ENCODE measurements at regions not wholly inside any gene's neighbourhood (a gene's known extent, or its start where the extent isn't known, plus 50 kb on each side); places are given as distances from the start of the nearest gene placed in this dataset.

DNA sequence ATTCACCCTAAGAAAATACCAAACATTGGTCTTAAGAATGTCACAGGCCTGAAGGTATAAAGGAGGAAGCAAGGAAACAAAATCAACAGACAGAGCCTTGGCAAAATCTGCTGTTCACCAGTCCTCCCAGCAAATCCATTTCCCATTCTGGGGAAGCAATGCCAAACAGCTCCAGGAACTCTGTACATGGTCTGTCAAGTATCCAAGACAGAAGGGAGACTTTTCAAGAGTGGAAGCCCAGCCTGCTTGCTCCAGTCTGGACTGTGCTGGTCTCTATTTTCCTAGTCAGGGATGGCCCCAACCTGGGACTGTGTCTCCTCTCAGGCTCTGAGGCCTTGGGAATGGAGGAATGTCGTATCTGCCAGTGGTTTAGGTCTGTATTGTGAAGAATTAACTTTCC, 251.5 kb downstream of the DAD1 start:
- DNase-seq (ENCODE audit: low spot score) = no peak

DNA sequence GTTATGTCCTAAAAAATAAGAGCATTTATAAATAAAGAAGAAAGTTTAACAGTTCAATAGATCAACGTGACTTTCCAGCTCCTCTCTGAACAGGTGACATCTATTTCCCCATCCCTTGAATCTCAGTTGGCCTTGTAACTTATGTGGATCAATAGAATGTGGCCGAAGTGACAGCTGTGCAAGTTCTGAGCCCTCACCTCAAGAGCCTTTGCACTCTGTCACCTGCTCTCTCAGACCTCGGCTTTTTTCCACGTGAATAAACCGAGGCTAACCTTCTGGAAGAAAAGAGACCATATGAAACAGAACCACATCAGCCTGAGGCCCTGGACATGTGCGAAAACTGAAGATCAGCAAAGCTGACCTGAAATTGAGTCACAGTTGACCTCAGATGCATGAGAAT, 253.0 kb downstream of the DAD1 start:
- DNase-seq (ENCODE audit: low spot score) = no peak

DNA sequence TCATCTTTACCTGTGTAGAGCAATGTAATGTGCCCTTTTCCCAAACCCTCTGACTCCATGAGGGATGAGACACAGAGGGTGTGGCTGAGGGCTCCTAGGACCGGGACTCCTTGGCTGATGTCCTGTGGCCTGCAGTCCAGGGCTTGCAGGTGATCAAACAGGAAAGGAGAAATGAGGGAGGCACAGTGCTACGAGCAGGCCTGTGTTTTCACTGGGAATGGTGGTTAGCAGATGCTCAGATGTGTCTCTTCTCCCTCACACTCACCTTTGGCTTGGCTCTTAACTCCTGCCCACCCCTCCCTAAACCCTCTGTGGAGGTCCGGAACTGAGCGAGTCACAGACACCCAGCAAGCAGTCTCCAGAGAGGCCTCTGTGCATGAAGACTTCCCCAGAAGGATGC, 254.4 kb downstream of the DAD1 start:
- DNase-seq (ENCODE audit: low spot score) = no peak

DNA sequence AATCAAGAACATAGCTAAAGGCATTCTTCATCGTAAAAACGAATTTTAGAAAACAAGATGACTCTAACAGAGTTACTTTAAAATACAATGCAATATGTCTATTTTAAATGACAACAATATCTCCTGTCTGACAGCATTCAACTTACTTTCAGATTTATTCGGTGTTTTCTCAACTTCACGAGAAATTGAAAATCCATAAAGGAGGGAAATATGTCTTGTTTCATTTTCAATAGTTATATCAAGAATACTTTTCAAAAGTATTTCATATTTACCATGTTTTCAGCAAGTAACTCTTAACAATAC, 254.8 kb downstream of the DAD1 start:
- no peak for DNase-seq (ENCODE audit: low spot score)

DNA sequence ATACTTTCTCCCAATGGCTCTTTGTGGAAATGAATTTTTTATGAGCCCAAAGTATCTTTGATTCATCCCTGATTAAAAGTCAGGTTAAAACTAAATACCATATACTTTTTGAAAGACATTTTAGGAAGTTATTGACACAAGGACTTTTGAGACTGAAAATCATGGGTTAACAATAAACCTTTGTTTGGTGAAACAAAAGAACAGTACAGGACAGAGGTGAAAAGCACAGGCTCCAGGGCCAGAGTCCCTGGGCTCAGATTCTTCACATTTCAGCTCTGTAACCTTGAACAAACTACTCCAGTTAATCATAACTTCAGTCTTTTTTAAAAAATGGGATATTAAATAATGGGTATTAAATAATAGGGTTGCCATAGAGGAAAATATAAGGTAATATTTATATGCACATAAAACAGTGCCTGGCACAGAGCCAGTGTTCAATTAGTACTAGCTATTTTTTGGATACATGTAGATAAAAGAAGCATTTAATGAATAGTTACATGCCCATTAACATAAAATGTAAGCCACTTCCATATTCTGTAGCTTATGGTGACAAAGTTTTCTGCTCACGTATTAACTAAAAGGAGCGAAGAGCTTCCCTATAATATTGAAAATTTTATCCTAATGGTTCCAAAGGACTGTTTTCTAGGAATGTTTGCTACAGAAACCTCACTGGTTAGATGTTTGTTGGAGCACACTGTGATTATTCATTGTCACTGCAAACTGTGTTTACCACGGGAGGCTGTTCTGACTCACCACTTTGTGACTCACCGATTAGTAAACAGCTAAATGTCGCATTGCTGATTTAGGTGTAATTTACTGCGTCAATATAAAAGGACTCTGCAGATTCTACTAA, 255.4 kb downstream of the DAD1 start:
- DNase-seq (ENCODE audit: low spot score) = peak; percentile 32

DNA sequence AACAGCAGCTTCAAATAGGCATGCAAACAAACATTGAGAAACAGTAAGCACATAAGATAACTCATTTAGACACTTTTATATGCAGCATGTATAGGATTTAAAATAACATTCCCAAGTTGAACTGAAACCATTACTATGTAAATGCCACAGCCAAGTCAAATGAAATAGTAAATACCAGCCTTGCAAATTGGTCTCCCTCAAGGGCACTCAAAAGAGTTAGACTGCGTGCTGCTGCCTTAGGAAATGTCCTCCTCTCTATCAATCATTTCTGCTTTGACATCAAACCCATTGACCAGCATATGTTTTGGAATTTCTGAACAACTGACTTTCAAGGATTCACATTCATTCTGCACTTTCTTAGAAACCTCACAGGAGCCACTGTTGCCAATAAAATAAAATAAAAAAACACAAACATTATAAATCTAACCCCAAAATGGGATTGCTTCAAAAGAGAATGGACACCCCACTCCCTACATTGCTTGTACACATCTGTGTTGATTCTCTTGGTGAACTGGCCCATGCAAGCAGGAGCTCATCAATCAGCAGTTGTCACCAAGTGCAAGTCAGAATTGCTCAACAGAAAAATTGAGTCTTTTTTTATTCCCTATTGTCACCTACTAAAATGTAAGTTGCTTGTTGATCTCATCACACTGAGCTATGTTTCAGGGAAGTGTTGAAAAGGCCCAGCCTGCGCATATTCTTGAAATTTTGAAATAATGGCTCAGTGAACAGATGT, 256.2 kb downstream of the DAD1 start:
- no peak for DNase-seq (ENCODE audit: low spot score)

DNA sequence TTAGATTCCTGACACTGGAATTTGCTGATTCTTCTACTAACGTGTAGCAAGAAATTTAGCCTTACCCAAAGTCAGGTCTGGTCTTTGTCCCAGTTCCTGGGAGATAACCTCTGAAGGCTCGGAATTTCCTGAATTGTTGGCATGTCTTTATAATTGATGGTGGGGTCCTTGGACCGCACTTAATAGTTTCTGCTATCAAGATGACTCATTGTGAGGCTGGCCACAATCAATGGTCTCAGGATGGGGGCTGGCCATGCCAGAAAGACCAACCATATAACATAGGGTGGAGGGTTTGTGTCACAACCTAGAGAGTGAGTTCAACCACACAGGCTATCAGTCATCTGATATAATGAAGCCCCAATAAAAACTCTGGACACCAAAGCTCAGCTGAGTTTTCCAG, 259.7 kb downstream of the DAD1 start:
- DNase-seq (ENCODE audit: low spot score) = no peak

DNA sequence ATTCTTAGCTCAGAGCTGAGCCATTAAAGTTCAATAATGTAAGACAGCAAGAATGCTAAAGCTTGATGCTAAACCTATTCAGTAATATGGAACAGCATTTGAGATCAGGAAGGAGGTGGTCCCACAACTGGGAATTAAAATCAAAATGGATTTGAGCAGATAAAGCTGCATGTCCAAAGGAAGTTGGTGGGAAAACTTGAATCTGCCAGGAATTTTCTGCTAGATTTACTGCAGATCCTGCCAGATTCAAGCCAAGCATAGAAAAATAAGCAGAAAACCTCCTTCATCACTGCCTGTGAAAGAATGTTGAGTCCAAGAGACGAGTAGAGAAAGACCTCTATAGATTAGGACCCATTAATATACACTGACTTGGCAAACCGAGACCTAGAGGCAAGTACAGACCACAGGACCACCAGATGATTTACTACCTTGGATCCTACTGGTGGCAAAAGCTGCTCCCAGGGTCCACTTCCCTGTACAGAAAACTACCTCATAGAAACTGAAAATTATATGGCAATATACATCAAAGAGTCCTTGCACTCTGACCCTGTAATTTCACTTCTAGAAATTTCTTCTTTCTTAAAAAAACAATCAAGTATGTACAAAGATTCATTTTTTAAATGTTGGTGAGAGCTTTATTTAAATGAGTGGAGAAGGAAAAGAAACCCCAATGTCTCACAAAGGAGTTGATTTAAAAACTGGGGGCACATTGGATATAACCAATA, 263.2 kb downstream of the DAD1 start:
- no peak for DNase-seq (ENCODE audit: low spot score)

DNA sequence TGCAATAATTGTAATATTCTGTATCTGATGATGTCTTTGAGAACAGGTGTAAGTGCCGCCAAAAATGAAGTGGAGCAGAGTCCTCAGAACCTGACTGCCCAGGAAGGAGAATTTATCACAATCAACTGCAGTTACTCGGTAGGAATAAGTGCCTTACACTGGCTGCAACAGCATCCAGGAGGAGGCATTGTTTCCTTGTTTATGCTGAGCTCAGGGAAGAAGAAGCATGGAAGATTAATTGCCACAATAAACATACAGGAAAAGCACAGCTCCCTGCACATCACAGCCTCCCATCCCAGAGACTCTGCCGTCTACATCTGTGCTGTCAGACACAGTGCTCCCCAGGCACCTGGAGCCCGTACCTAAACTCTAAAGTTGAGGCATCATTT, 268.7 kb downstream of the DAD1 start:
- no peak for DNase-seq (ENCODE audit: low spot score)

DNA sequence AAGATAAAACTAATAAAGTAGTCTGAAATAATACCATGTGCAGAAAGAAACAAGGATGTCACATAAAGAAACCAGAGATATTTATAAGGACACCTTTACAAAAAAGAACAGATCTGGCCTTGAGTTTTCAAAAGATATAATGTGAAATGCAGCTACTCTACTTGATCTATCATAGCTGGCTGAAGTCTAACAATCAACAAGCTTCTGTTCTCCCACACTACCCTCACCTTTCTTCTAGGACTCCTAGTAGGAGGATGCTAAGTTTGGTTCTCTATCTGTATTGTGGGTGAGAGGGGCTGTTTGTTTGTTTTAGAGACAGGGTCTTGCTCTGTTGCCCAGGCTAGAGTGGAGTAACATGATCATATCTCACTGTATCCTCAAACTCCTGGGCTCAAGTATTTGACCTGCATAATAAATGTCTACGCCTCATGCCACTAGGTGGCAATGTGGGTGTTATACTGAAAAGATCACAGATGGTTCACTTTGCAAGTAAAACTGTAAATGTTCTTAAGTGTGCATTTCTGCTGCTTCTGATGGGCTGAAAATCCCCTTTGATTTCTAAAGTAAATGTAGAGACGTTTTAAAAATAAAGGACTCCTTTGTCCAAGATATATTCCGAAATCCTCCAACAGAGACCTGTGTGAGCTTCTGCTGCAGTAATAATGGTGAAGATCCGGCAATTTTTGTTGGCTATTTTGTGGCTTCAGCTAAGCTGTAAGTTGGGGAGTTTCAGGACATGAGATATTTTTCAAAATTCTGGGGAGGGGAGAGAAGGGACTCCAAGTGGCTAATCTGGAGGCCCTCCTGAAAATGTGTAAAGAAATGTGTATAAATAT, 269.3 kb downstream of the DAD1 start:
- DNase-seq (ENCODE audit: low spot score) = peak; percentile 42

DNA sequence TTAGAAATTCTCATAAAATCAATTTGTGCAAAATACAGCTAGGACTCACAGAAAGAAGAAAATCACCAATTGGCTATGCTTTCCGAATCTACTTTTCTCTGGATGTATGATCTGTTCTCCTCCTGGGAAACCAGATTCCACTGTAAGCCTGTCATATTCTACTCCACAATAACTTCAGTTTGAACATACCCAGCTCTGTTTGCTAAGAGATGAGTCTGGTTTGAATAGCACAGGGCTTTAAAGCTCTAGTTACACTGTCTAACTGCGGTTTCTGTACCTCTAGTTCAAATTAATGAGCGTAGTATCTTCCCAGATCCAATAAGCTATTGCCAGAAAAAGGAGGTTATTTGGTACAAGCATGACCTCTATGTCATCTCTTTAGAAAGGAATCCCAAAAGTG, 270.1 kb downstream of the DAD1 start:
- no peak for DNase-seq (ENCODE audit: low spot score)

DNA sequence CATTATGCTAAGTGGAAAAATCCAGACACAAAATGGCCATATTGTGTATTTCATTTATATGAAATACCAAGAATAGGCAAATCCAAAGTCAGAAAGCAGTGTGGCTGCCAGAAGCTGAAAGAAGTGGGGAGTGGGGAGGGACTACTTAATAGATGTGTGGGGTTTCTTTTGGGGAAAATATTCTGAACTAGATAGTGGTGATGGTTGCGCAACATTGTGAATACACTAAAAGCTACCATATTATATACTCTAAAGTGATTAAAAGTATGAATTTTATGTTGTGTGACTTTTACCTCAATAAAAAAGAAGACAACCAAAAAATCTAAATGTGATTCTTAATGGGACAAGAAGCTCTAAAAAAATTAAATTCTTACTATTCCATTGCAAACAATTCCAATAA, 272.6 kb downstream of the DAD1 start:
- no peak for DNase-seq (ENCODE audit: low spot score)

DNA sequence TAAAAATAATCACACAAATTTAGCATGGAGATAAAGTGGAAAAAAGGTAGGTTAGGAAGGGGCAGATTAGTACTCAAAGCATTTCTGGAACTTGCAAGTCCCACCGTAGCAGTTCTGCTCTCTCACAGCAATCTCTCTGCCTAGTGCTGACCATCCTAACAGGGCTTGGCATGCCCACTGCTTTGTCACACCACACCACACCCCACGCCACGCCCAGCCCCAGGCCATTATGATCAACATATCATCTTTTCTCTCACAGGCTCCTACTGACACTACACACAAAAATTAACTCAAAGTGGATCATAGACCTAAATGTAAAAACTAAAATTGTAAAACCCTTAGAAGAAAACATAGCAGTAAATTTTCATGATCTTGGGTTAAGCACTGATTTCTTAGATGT, 273.7 kb downstream of the DAD1 start:
- no peak for DNase-seq (ENCODE audit: low spot score)

DNA sequence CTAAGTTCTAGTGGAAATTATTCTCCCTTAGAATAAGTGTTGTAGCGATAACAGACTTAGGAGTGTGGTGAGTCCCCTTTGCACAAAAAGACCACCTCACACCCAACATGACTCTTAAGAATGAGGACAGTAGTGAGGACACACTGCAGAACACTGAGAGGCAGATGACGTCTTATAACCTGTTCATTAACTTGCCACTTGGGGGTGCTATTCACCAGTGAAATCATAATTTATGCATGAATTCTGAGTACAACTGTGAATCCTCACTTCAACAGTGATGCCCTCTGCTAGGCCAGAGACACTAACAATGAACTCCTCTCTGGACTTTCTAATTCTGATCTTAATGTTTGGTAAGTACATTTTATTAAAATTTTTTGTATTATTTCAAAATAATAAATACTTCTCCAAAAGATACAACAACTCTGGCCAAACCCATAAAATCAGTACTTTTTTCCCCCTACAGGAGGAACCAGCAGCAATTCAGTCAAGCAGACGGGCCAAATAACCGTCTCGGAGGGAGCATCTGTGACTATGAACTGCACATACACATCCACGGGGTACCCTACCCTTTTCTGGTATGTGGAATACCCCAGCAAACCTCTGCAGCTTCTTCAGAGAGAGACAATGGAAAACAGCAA, 274.7 kb downstream of the DAD1 start:
- peak; percentile 66 for DNase-seq (ENCODE audit: low spot score)

DNA sequence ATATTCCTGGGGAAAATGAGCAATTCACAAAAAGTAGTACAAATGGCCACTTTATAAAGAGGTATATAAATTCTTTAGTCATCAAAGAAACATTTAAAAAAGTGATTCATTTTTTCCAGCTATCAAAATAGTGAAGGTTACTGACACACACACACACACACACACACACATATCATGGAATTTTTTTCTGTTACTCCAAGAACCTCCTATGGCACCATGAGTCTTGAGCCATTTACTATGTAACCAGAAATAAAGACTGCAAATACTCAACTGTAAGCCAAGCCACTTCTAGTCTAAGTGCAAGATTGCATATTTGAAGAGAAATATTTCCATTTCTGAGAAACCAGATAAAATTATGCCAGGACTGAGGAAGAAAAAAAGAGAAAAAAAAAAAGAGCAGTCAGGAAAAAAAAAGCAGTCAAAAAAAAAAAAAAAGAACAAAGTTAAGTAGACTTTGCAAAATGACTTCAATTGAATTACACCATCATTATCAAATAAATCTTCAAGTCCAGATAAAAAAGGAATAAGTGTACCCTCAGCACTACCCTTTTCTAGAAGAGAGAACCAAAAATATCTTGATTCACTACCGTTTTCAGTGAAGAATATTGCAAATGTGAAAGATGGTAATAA, 275.7 kb downstream of the DAD1 start:
- no peak for DNase-seq (ENCODE audit: low spot score)

DNA sequence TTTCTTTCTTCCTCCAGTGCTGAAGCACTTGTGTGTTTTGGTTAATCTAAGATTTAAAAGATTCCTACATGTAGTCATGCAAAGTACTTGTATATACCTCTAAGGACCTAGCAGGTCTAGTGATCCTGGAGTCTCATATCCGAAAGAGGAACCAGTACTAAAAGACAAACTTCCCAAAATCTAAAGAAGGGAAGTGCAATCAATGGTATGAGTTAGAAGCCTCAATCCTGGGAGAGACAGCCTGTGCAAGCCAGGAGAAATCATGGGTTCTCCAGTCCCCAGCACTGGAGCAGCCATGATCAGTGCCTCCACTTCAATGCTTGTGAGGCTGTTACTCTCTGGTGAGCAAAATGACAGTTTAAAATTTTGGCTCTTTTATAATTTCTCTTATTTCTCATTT, 277.4 kb downstream of the DAD1 start:
- no peak for DNase-seq (ENCODE audit: low spot score)

DNA sequence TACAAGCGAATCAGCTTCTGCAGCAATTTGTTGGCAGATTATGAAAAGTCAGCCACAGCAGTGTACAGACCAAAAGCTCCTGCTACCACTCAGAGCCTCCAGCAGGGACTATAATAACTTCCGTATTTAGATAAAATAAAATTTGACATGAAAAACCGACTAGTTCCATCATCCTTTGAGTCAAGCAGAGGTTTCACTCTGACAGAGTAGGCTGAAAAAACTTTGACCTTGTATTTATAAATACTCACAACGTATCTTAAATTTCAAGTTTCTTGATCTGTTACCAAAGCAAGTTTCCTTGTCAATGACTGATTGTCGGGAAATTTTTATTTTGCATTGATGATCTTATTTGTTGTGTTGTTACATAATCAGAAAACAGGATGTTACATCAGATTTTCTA, 283.4 kb downstream of the DAD1 start:
- DNase-seq (ENCODE audit: low spot score) = no peak

DNA sequence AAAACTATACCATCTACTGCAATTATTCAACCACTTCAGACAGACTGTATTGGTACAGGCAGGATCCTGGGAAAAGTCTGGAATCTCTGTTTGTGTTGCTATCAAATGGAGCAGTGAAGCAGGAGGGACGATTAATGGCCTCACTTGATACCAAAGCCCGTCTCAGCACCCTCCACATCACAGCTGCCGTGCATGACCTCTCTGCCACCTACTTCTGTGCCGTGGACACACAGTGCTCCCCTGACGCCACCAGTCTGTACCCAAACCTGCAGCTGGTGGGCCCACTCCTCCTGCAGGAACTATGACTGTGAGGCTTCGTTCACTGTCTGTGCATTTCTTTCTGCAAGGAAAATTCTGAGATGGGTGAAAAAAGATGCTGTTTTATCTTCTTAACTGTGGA, 284.7 kb downstream of the DAD1 start:
- DNase-seq (ENCODE audit: low spot score) = no peak

DNA sequence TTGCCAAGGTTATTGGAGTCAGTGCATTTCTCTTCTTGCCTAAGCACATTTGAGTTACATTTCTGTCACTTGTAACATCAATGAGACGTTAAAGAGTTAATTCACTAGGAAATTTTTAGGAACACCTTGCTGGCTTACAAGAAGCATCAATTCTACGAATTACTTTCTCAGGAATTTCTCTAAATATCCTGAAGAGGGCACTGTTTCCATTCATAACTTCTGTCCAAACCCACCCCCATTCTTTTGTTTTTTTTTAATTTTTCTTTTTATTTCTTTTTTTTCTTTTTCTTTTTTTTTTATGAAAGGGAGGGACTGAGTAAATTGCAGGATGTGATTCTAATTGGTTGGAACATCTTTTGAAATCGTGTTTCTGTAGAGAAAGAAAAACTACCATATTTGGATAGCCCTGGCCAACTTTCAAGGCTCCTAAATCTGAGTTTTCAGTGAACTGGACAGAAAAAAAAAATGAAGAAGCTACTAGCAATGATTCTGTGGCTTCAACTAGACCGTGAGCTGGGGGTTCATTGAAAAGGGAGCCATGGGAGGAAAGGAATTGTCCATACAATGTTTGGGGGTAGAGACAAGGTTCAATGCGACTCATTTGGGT, 285.3 kb downstream of the DAD1 start:
- peak; percentile 34 for DNase-seq (ENCODE audit: low spot score)

DNA sequence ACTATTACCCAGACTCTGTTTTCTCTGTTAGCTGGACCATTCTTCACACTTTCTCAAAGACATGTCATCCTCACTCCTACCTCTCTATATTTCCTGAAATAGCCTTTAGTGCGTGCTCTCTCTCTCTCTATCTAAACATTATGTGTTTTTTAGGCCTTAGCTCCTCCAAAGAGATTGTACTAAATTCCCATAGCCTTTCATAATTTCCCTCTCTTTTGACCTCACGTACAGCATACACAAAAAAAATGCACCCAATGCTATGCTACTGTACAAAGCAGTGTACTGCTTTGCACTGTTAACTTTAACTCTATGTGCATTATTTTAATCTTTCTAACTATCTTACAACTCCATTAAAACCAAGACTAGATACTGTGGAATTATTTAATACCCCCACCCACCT, 288.4 kb downstream of the DAD1 start:
- no peak for DNase-seq (ENCODE audit: low spot score)

DNA sequence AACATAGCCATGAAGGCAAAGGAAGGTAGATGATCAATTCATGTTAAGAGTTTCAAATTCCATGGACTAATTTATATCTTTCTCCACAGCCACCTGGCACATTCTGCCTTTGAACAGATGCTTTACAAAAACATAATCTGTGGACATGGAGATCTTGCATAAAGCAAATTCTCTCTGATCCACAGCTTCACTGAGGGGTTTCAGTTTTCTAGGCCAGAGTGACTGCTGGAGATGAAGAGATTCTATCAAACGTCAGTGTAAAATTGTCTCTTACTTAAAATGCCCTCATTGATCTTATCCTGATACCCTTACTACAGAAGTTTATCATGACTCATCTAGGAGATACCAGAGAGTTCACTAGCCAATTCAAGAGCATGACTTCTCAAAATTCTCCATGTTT, 291.6 kb downstream of the DAD1 start:
- DNase-seq (ENCODE audit: low spot score) = no peak
